ENCODE measurements at regions not wholly inside any gene's neighbourhood (a gene's known extent, or its start where the extent isn't known, plus 50 kb on each side); places are given as distances from the start of the nearest gene placed in this dataset.
"Not testable (repeated sequence)": the region's sequence is repeated elsewhere in the genome, so short reads cannot be mapped to it uniquely, and the experiment has no call there.

DNA sequence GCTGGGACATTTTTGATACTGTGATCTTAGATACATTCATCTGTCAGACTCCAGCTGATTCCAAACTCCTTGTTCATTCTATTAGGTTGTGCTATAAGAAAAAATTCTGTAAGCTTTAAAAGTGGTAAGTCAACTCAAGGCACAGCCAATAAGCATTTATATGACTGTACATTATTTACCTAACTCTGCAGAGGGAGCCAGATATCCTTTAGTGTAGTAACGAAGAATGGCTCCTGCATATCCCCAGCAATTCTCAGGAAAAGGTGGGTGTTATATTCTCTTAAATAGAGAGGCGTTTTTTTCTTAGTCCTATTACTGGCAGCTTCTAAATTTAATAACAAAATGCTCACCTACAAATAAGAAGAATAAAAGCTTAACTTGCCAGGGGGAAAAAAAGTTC lies 374.3 kb upstream of the GOT2 start (continued):
- no peak for TF ChIP-seq SMARCC2 (IDR thresholded peaks at IDR 0.05; ENCODE audit: low read depth)
- no peak for TF ChIP-seq BRD9 (IDR thresholded peaks at IDR 0.05; ENCODE audit: low read depth, partially characterized antibody)
- no peak for TF ChIP-seq KAT8 (IDR thresholded peaks at IDR 0.05; ENCODE audit: low read depth)
- TF ChIP-seq TAF7 (tag; IDR thresholded peaks at IDR 0.05): no peak
- no peak for TF ChIP-seq ZNF224 (CRISPR knock-in tag; IDR thresholded peaks at IDR 0.05)
- TF ChIP-seq, protein P1, sequence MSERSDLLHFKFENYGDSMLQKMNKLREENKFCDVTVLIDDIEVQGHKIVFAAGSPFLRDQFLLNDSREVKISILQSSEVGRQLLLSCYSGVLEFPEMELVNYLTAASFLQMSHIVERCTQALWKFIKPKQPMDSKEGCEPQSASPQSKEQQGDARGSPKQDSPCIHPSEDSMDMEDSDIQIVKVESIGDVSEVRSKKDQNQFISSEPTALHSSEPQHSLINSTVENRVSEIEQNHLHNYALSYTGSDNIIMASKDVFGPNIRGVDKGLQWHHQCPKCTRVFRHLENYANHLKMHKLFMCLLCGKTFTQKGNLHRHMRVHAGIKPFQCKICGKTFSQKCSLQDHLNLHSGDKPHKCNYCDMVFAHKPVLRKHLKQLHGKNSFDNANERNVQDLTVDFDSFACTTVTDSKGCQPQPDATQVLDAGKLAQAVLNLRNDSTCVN (CRISPR knock-in tag; IDR thresholded peaks at IDR 0.05): no peak
- no peak for TF ChIP-seq NFIX (CRISPR knock-in tag; IDR thresholded peaks at IDR 0.05; ENCODE audit: low read depth)
- no peak for TF ChIP-seq L3MBTL2 (IDR thresholded peaks at IDR 0.05)
- no peak for TF ChIP-seq WHSC1 (IDR thresholded peaks at IDR 0.05; ENCODE audit: low read length)
- TF ChIP-seq, protein P2, sequence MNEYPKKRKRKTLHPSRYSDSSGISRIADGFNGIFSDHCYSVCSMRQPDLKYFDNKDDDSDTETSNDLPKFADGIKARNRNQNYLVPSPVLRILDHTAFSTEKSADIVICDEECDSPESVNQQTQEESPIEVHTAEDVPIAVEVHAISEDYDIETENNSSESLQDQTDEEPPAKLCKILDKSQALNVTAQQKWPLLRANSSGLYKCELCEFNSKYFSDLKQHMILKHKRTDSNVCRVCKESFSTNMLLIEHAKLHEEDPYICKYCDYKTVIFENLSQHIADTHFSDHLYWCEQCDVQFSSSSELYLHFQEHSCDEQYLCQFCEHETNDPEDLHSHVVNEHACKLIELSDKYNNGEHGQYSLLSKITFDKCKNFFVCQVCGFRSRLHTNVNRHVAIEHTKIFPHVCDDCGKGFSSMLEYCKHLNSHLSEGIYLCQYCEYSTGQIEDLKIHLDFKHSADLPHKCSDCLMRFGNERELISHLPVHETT (CRISPR knock-in tag; conservative IDR thresholded peaks at IDR 0.05 in 1 of 2, IDR thresholded peaks at IDR 0.05 in 1 of 2): no peak

DNA sequence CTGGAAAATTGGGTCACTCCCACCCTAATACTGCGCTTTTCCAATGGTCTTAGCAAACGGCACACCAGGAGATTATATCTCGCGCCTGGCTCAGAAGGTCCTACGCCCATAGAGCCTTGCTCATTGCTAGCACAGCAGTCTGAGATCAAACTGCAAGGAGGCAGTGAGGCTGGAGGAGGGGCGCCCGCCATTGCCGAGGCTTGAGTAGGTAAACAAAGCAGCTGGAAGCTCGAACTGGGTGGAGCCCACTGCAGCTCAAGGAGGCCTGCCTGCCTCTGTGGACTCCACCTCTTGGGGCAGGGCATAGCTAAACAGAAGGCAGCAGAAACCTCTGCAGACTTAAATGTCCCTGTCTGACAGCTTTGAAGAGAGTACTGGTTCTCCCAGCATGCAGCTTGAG lies 362.6 kb upstream of the GOT2 start:
- DNase-seq (ENCODE audit: extremely low read depth in 1 of 4, low spot score in 3 of 4); H3K27me3 ChIP-seq (ENCODE audit: control insufficient read depth in 2 of 2, insufficient read depth in 2 of 2, low read length in 2 of 2); in situ Hi-C loops (cut with MboI); H3K4me1 ChIP-seq (replicated peaks in 1 of 2; ENCODE audit: control insufficient read depth in 2 of 2, insufficient read depth in 2 of 2, low read length in 2 of 2); H3K9me3 ChIP-seq (replicated peaks; ENCODE audit: control insufficient read depth, insufficient read depth, low read depth, low read length); H4K20me1 ChIP-seq (replicated peaks; ENCODE audit: control insufficient read depth, insufficient read depth, low read length); H3K36me3 ChIP-seq (ENCODE audit: control insufficient read depth, insufficient read depth, low read length); H3K4me3 ChIP-seq; H3K4me2 ChIP-seq (ENCODE audit: insufficient read depth, low read length); H2AFZ ChIP-seq (ENCODE audit: low read depth, low read length); H3K27ac ChIP-seq (ENCODE audit: extremely low read depth, low read depth, low read length); H3K79me2 ChIP-seq (ENCODE audit: control insufficient read depth, insufficient read depth, low read length); BruUV-seq (replicated peaks); ATAC-seq; FAIRE-seq; intact Hi-C loops (cut with micrococcal nuclease); H3K9ac ChIP-seq (ENCODE audit: insufficient read depth in 1 of 2, low read depth in 2 of 2, low read length in 2 of 2); POLR2A ChIA-PET; H3K9me1 ChIP-seq (ENCODE audit: control insufficient read depth, insufficient read depth, low read length); CTCF ChIA-PET (ENCODE audit: low intra/inter-chr PET ratio): not testable (repeated sequence)
- WGBS (ENCODE audit: insufficient coverage, low coverage, missing lambda C conversion rate): 0% methylated on average over 4 of the region's 9 CpGs
